Neural cell (in vitro differentiated cells): ENCODE measurements at regions not wholly inside any gene's neighbourhood (a gene's known extent, or its start where the extent isn't known, plus 50 kb on each side); places are given as distances from the start of the nearest gene placed in this dataset.

ENCODE experiments used
- H2AFZ ChIP-seq: fragments of 200-600, 300-800 bp; sonication (generic), shearing (Covaris generic); 2 replicates; pipeline ENCODE4 v1.6.0; 2014; ENCODE audit warnings: low read depth, mild to moderate bottlenecking, antibody characterized with exemption, low read length, moderate library complexity
- H3F3A ChIP-seq: fragments of 200-600 bp; shearing (Covaris generic); 2 replicates; pipeline ENCODE4 v1.6.1; 2016; ENCODE audit warnings: mild to moderate bottlenecking, moderate library complexity, mixed read lengths, antibody characterized with exemption, low read length; ENCODE audit not compliant: insufficient read depth, poor library complexity, severe bottlenecking
- H3K27ac ChIP-seq: fragments of 200-600, 300-800 bp; sonication (generic), shearing (Covaris generic); 2 replicates; pipeline ENCODE4 v1.5.1; 2014; ENCODE audit warnings: mild to moderate bottlenecking, low read length, moderate library complexity
- H3K27me3 ChIP-seq: fragments of 300-800, 200-600 bp; sonication (generic), shearing (Covaris generic); 2 replicates; pipeline ENCODE4 v1.6.0; 2014; ENCODE audit warnings: mild to moderate bottlenecking, low read depth, low read length, moderate library complexity; ENCODE audit not compliant: insufficient read depth
- H3K36me3 ChIP-seq: fragments of 300-800, 200-600 bp; sonication (generic), shearing (Covaris generic); 2 replicates; pipeline ENCODE4 v1.5.1; 2014; ENCODE audit warnings: mild to moderate bottlenecking, antibody characterized with exemption, low read length, moderate library complexity; ENCODE audit not compliant: insufficient read depth
- H3K4me2 ChIP-seq: fragments of 300-800, 200-600 bp; sonication (generic), shearing (Covaris generic); 2 replicates; pipeline ENCODE4 v1.6.0; 2014; ENCODE audit warnings: mild to moderate bottlenecking, low read length
- H3K4me3 ChIP-seq: fragments of 300-800, 200-600 bp; sonication (generic), shearing (Covaris generic); 2 replicates; pipeline ENCODE4 v1.5.1; 2014; ENCODE audit warnings: mild to moderate bottlenecking, low read length, moderate library complexity
- H3K79me2 ChIP-seq: fragments of 200-600 bp; shearing (Covaris generic); replicated peaks from 2 replicates; pipeline ENCODE4 v1.6.0; 2014; ENCODE audit warnings: mild to moderate bottlenecking, low read length, moderate library complexity; ENCODE audit not compliant: insufficient read depth
- H3K9ac ChIP-seq: fragments of 300-800, 200-600 bp; sonication (generic), shearing (Covaris generic); 2 replicates; pipeline ENCODE4 v1.6.1; 2016; ENCODE audit warnings: mild to moderate bottlenecking, low read length, mixed read lengths
- H3K9me2 ChIP-seq: fragments of 200-600 bp; shearing (Covaris generic); 2 replicates; pipeline ENCODE4 v1.6.1; 2016; ENCODE audit warnings: mild to moderate bottlenecking, low read length, mixed read lengths; ENCODE audit not compliant: insufficient read depth
- H3K9me3 ChIP-seq: fragments of 200-600, 300-800 bp; sonication (generic), shearing (Covaris generic); 2 replicates; pipeline ENCODE4 v1.6.1; 2016; ENCODE audit warnings: mild to moderate bottlenecking, mixed run types, low read length, moderate library complexity, mixed read lengths
- H4K20me1 ChIP-seq: fragments of 200-600 bp; shearing (Covaris generic); 2 replicates; pipeline ENCODE4 v1.6.1; 2016; ENCODE audit warnings: mild to moderate bottlenecking, mixed run types; ENCODE audit not compliant: insufficient read depth
- CTCF ChIP-seq: fragments of 450-650 bp; IDR thresholded peaks from 2 replicates; pipeline ENCODE4 v1.5.1; 2014; ENCODE audit warnings: antibody characterized with exemption, mild to moderate bottlenecking, moderate library complexity; ENCODE audit not compliant: poor library complexity, severe bottlenecking
- EP300 ChIP-seq: fragments of 450-650 bp; conservative IDR thresholded peaks from 2 replicates; pipeline ENCODE4 v1.6.1; 2014; ENCODE audit warnings: antibody characterized with exemption, mild to moderate bottlenecking, moderate library complexity; ENCODE audit not compliant: poor library complexity, severe bottlenecking
- EZH2 ChIP-seq: fragments of 200-600, 300-800 bp; shearing (Covaris generic), sonication (generic); IDR thresholded peaks from 2 replicates; pipeline ENCODE4 v1.6.1; 2014; ENCODE audit warnings: antibody characterized with exemption, low read length, borderline replicate concordance, mild to moderate bottlenecking; ENCODE audit not compliant: insufficient read depth, poor library complexity, severe bottlenecking
- MXI1 ChIP-seq: fragments of 450-650 bp; conservative IDR thresholded peaks from 2 replicates; pipeline ENCODE4 v1.6.1; 2014; ENCODE audit warnings: antibody characterized with exemption, mild to moderate bottlenecking; ENCODE audit not compliant: poor library complexity, severe bottlenecking
- POLR2AphosphoS5 ChIP-seq: IDR thresholded peaks from 2 replicates; pipeline ENCODE4 v1.6.1; 2012
- RAD21 ChIP-seq: fragments of 450-650 bp; conservative IDR thresholded peaks from 2 replicates; pipeline ENCODE4 v1.6.1; 2014; ENCODE audit warnings: antibody characterized with exemption, mild to moderate bottlenecking, moderate library complexity
- REST ChIP-seq: IDR thresholded peaks from 2 replicates; pipeline ENCODE4 v1.6.1; 2012; ENCODE audit warnings: borderline replicate concordance
- SMC3 ChIP-seq: fragments of 450-650 bp; conservative IDR thresholded peaks from 2 replicates; pipeline ENCODE4 v1.6.1; 2014; ENCODE audit warnings: antibody characterized with exemption, mild to moderate bottlenecking, moderate library complexity; ENCODE audit not compliant: poor library complexity
- TAF1 ChIP-seq: IDR thresholded peaks from 2 replicates; pipeline ENCODE4 v1.6.1; 2012; ENCODE audit warnings: low read depth

DNA sequence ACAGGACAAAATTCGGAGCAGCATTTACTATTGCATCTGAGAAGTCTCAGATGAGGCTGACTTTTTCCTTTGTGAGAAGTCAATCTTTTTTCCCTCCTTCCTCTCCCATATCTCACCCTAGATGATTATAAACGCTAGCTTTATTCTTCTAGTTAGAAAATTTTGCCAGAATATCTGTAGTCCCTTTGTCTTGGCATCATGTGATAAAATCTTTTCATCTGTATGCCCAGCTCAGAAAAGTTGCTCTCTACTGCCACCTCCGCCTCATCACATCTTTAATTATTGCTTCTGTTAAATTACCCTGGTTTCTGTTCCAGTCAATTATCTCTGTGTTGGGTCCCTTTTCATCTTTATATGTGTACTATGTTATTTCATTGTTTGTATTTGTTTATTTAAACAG, 210.8 kb upstream of the SLC35G4 start:
- Histone ChIP-seq H3K4me3 (no peak overlapping the region), H2AFZ (no peak overlapping the region), H3K27ac (no peak overlapping the region), H3F3A (no peaks in the 10 kb centered on the region), H3K36me3 (no peaks in the 10 kb centered on the region), H3K9me3 (no peaks in the 10 kb centered on the region), H3K9ac (no peak overlapping the region), H3K9me2 (no peaks in the 10 kb centered on the region), H3K27me3 (no peaks in the 10 kb centered on the region), H3K79me2 (no peaks in the 10 kb centered on the region), H3K4me2 (no peak overlapping the region), H4K20me1 (no peaks in the 10 kb centered on the region)
- no peak for TF ChIP-seq REST
- TF ChIP-seq MXI1 = no peak
- TF ChIP-seq RAD21 = no peak
- TF ChIP-seq TAF1 = no peak
- no peak for TF ChIP-seq EZH2
- TF ChIP-seq POLR2AphosphoS5 = no peak
- no peak for TF ChIP-seq CTCF
- no peak for TF ChIP-seq SMC3
- TF ChIP-seq EP300 = no peak

- H4K20me1 ChIP-seq = no peaks in the 10 kb centered on the region
- H3K27ac ChIP-seq = no peak overlapping the region
- H3K27me3 ChIP-seq = no peaks in the 10 kb centered on the region
- no peaks in the 10 kb centered on the region for H3K36me3 ChIP-seq
- H3K4me3 ChIP-seq = no peak overlapping the region
- no peaks in the 10 kb centered on the region for H3F3A ChIP-seq
- no peak for TF ChIP-seq RAD21
- no peak for TF ChIP-seq CTCF
- no peak for TF ChIP-seq REST
- TF ChIP-seq MXI1 = no peak
- TF ChIP-seq EZH2 = no peak
- TF ChIP-seq POLR2AphosphoS5 = no peak
- H2AFZ ChIP-seq = no peak overlapping the region
- H3K79me2 ChIP-seq = no peaks in the 10 kb centered on the region
- no peaks in the 10 kb centered on the region for H3K9me3 ChIP-seq
- no peak overlapping the region for H3K9ac ChIP-seq
- H3K4me2 ChIP-seq = no peak overlapping the region
- no peaks in the 10 kb centered on the region for H3K9me2 ChIP-seq
These were observed 216.2 kb upstream of the SLC35G4 start for GRCh38 chr18:11392980-11393885.
